Neural cell (in vitro differentiated cells): ENCODE measurements at regions not wholly inside any gene's neighbourhood (a gene's known extent, or its start where the extent isn't known, plus 50 kb on each side); places are given as distances from the start of the nearest gene placed in this dataset.

Source experiments
- H2AFZ ChIP-seq: fragments of 200-600, 300-800 bp; sonication (generic), shearing (Covaris generic); 2 replicates; pipeline ENCODE4 v1.6.0; 2014; ENCODE audit warnings: low read depth, mild to moderate bottlenecking, antibody characterized with exemption, low read length, moderate library complexity
- H3F3A ChIP-seq: fragments of 200-600 bp; shearing (Covaris generic); 2 replicates; pipeline ENCODE4 v1.6.1; 2016; ENCODE audit warnings: mild to moderate bottlenecking, moderate library complexity, mixed read lengths, antibody characterized with exemption, low read length; ENCODE audit not compliant: insufficient read depth, poor library complexity, severe bottlenecking
- H3K27ac ChIP-seq: fragments of 200-600, 300-800 bp; sonication (generic), shearing (Covaris generic); 2 replicates; pipeline ENCODE4 v1.5.1; 2014; ENCODE audit warnings: mild to moderate bottlenecking, low read length, moderate library complexity
- H3K27me3 ChIP-seq: fragments of 300-800, 200-600 bp; sonication (generic), shearing (Covaris generic); 2 replicates; pipeline ENCODE4 v1.6.0; 2014; ENCODE audit warnings: mild to moderate bottlenecking, low read depth, low read length, moderate library complexity; ENCODE audit not compliant: insufficient read depth
- H3K36me3 ChIP-seq: fragments of 300-800, 200-600 bp; sonication (generic), shearing (Covaris generic); 2 replicates; pipeline ENCODE4 v1.5.1; 2014; ENCODE audit warnings: mild to moderate bottlenecking, antibody characterized with exemption, low read length, moderate library complexity; ENCODE audit not compliant: insufficient read depth
- H3K4me2 ChIP-seq: fragments of 300-800, 200-600 bp; sonication (generic), shearing (Covaris generic); 2 replicates; pipeline ENCODE4 v1.6.0; 2014; ENCODE audit warnings: mild to moderate bottlenecking, low read length
- H3K4me3 ChIP-seq: fragments of 300-800, 200-600 bp; sonication (generic), shearing (Covaris generic); 2 replicates; pipeline ENCODE4 v1.5.1; 2014; ENCODE audit warnings: mild to moderate bottlenecking, low read length, moderate library complexity
- H3K79me2 ChIP-seq: fragments of 200-600 bp; shearing (Covaris generic); replicated peaks from 2 replicates; pipeline ENCODE4 v1.6.0; 2014; ENCODE audit warnings: mild to moderate bottlenecking, low read length, moderate library complexity; ENCODE audit not compliant: insufficient read depth
- H3K9ac ChIP-seq: fragments of 300-800, 200-600 bp; sonication (generic), shearing (Covaris generic); 2 replicates; pipeline ENCODE4 v1.6.1; 2016; ENCODE audit warnings: mild to moderate bottlenecking, low read length, mixed read lengths
- H3K9me2 ChIP-seq: fragments of 200-600 bp; shearing (Covaris generic); 2 replicates; pipeline ENCODE4 v1.6.1; 2016; ENCODE audit warnings: mild to moderate bottlenecking, low read length, mixed read lengths; ENCODE audit not compliant: insufficient read depth
- H3K9me3 ChIP-seq: fragments of 200-600, 300-800 bp; sonication (generic), shearing (Covaris generic); 2 replicates; pipeline ENCODE4 v1.6.1; 2016; ENCODE audit warnings: mild to moderate bottlenecking, mixed run types, low read length, moderate library complexity, mixed read lengths
- H4K20me1 ChIP-seq: fragments of 200-600 bp; shearing (Covaris generic); 2 replicates; pipeline ENCODE4 v1.6.1; 2016; ENCODE audit warnings: mild to moderate bottlenecking, mixed run types; ENCODE audit not compliant: insufficient read depth
- EP300 ChIP-seq: fragments of 450-650 bp; conservative IDR thresholded peaks from 2 replicates; pipeline ENCODE4 v1.6.1; 2014; ENCODE audit warnings: antibody characterized with exemption, mild to moderate bottlenecking, moderate library complexity; ENCODE audit not compliant: poor library complexity, severe bottlenecking
- EZH2 ChIP-seq: fragments of 200-600, 300-800 bp; shearing (Covaris generic), sonication (generic); IDR thresholded peaks from 2 replicates; pipeline ENCODE4 v1.6.1; 2014; ENCODE audit warnings: antibody characterized with exemption, low read length, borderline replicate concordance, mild to moderate bottlenecking; ENCODE audit not compliant: insufficient read depth, poor library complexity, severe bottlenecking
- MXI1 ChIP-seq: fragments of 450-650 bp; conservative IDR thresholded peaks from 2 replicates; pipeline ENCODE4 v1.6.1; 2014; ENCODE audit warnings: antibody characterized with exemption, mild to moderate bottlenecking; ENCODE audit not compliant: poor library complexity, severe bottlenecking
- POLR2AphosphoS5 ChIP-seq: IDR thresholded peaks from 2 replicates; pipeline ENCODE4 v1.6.1; 2012
- RAD21 ChIP-seq: fragments of 450-650 bp; conservative IDR thresholded peaks from 2 replicates; pipeline ENCODE4 v1.6.1; 2014; ENCODE audit warnings: antibody characterized with exemption, mild to moderate bottlenecking, moderate library complexity
- SMC3 ChIP-seq: fragments of 450-650 bp; conservative IDR thresholded peaks from 2 replicates; pipeline ENCODE4 v1.6.1; 2014; ENCODE audit warnings: antibody characterized with exemption, mild to moderate bottlenecking, moderate library complexity; ENCODE audit not compliant: poor library complexity
- TAF1 ChIP-seq: IDR thresholded peaks from 2 replicates; pipeline ENCODE4 v1.6.1; 2012; ENCODE audit warnings: low read depth
- TF ChIP-seq, protein P1 (sequence below): IDR thresholded peaks from 2 replicates; pipeline ENCODE4 v1.6.1; 2012; ENCODE audit warnings: borderline replicate concordance
- TF ChIP-seq, protein P2 (sequence below): fragments of 450-650 bp; IDR thresholded peaks from 2 replicates; pipeline ENCODE4 v1.5.1; 2014; ENCODE audit warnings: antibody characterized with exemption, mild to moderate bottlenecking, moderate library complexity; ENCODE audit not compliant: poor library complexity, severe bottlenecking

DNA sequence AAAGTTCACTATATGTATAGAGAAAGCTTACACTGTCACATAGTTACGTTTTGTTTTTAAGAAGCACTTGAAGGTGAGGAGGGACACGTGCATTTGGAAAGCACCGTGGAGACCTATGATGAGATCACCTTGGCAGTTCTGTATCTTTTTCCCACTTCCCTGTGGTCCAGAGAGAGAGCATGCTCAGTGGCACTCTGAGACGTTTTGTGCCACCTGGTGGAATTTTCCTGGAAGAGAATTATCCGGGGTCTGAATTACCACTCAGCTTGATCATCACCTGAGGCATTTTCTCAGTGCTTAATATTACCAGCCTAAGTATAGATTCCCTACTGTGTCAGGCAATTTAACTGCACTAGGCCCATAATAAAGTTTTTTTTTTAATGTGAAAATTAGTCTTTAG lies 469.4 kb upstream of the SMIM21 start:
- Histone ChIP-seq H3K27me3 (no peaks in the 10 kb centered on the region), H3K4me2 (no peak overlapping the region), H3K4me3 (no peak overlapping the region), H3K36me3 (no peaks in the 10 kb centered on the region), H3K9me3 (no peaks in the 10 kb centered on the region), H3K9me2 (no peaks in the 10 kb centered on the region), H4K20me1 (no peaks in the 10 kb centered on the region), H3K27ac (no peak overlapping the region), H3F3A (no peaks in the 10 kb centered on the region), H2AFZ (no peak overlapping the region), H3K79me2 (no peaks in the 10 kb centered on the region), H3K9ac (no peak overlapping the region)
- TF ChIP-seq TAF1 (no peak), RAD21 (peak; percentile 86), EZH2 (no peak), EP300 (no peak), MXI1 (no peak), POLR2AphosphoS5 (peak; percentile 56), SMC3 (peak; percentile 92)
- TF ChIP-seq, protein P1, sequence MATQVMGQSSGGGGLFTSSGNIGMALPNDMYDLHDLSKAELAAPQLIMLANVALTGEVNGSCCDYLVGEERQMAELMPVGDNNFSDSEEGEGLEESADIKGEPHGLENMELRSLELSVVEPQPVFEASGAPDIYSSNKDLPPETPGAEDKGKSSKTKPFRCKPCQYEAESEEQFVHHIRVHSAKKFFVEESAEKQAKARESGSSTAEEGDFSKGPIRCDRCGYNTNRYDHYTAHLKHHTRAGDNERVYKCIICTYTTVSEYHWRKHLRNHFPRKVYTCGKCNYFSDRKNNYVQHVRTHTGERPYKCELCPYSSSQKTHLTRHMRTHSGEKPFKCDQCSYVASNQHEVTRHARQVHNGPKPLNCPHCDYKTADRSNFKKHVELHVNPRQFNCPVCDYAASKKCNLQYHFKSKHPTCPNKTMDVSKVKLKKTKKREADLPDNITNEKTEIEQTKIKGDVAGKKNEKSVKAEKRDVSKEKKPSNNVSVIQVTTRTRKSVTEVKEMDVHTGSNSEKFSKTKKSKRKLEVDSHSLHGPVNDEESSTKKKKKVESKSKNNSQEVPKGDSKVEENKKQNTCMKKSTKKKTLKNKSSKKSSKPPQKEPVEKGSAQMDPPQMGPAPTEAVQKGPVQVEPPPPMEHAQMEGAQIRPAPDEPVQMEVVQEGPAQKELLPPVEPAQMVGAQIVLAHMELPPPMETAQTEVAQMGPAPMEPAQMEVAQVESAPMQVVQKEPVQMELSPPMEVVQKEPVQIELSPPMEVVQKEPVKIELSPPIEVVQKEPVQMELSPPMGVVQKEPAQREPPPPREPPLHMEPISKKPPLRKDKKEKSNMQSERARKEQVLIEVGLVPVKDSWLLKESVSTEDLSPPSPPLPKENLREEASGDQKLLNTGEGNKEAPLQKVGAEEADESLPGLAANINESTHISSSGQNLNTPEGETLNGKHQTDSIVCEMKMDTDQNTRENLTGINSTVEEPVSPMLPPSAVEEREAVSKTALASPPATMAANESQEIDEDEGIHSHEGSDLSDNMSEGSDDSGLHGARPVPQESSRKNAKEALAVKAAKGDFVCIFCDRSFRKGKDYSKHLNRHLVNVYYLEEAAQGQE: no peak
- TF ChIP-seq, protein P2, sequence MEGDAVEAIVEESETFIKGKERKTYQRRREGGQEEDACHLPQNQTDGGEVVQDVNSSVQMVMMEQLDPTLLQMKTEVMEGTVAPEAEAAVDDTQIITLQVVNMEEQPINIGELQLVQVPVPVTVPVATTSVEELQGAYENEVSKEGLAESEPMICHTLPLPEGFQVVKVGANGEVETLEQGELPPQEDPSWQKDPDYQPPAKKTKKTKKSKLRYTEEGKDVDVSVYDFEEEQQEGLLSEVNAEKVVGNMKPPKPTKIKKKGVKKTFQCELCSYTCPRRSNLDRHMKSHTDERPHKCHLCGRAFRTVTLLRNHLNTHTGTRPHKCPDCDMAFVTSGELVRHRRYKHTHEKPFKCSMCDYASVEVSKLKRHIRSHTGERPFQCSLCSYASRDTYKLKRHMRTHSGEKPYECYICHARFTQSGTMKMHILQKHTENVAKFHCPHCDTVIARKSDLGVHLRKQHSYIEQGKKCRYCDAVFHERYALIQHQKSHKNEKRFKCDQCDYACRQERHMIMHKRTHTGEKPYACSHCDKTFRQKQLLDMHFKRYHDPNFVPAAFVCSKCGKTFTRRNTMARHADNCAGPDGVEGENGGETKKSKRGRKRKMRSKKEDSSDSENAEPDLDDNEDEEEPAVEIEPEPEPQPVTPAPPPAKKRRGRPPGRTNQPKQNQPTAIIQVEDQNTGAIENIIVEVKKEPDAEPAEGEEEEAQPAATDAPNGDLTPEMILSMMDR: peak; percentile 79

- no peaks in the 10 kb centered on the region for H3K79me2 ChIP-seq
- H2AFZ ChIP-seq: no peak overlapping the region
- no peak overlapping the region for H3K4me2 ChIP-seq
- no peak overlapping the region for H3K9ac ChIP-seq
- TF ChIP-seq MXI1 (no peak), EZH2 (no peak), POLR2AphosphoS5 (no peak), EP300 (no peak), RAD21 (no peak), TAF1 (no peak), SMC3 (no peak)
- TF ChIP-seq, protein P1: no peak
- TF ChIP-seq, protein P2: no peak
- H3F3A ChIP-seq: no peaks in the 10 kb centered on the region
- H4K20me1 ChIP-seq: no peaks in the 10 kb centered on the region
- H3K9me3 ChIP-seq: no peaks in the 10 kb centered on the region
- no peak overlapping the region for H3K27ac ChIP-seq
- H3K4me3 ChIP-seq: no peak overlapping the region
- H3K9me2 ChIP-seq: no peaks in the 10 kb centered on the region
- H3K36me3 ChIP-seq: no peaks in the 10 kb centered on the region
- H3K27me3 ChIP-seq: no peaks in the 10 kb centered on the region
Measured at GRCh38 chr18:75895135-75895534, 467.6 kb upstream of the SMIM21 start.
